Tibial artery (tissue), 4 donors: ENCODE measurements at regions not wholly inside any gene's neighbourhood (a gene's known extent, or its start where the extent isn't known, plus 50 kb on each side); places are given as distances from the start of the nearest gene placed in this dataset.

ENCODE experiments used
- DNase-seq, 2 donors: peaks; one replicate each; pipeline ENCODE4 v3.0.0-alpha.2; 2019
- H3K27ac ChIP-seq, 2 donors: fragments of 200-600 bp; sonication (generic) in 1 of 2; 1 replicate in 1 of 2; 2 replicates in 1 of 2; pipeline ENCODE4 v1.5.1; 2018 to 2019; ENCODE audit warnings: mild to moderate bottlenecking in 1 of 2
- H3K27me3 ChIP-seq, 2 donors: fragments of 200-600 bp; sonication (generic) in 1 of 2; one replicate each; pipeline versions ENCODE4 v1.5.1 to v1.6.0; 2016 to 2019
- H3K36me3 ChIP-seq, 3 donors: fragments of 200-600 bp; sonication (generic) in 2 of 3; one replicate each; pipeline ENCODE4 v1.5.1; 2016 to 2019; ENCODE audit warnings: mild to moderate bottlenecking in 2 of 3
- H3K4me1 ChIP-seq, 4 donors: fragments of 200-600 bp; sonication (generic) in 2 of 4; 1 replicate in 3 of 4; 2 replicates in 1 of 4; pipeline ENCODE4 v1.5.1; 2016 to 2019
- H3K4me3 ChIP-seq, 2 donors: fragments of 200-600 bp; sonication (generic) in 1 of 2; 1 replicate in 1 of 2; 2 replicates in 1 of 2; pipeline ENCODE4 v1.5.1; 2018 to 2019; ENCODE audit warnings: mild to moderate bottlenecking in 2 of 2
- H3K9me3 ChIP-seq, 3 donors: fragments of 200-600 bp; sonication (generic) in 1 of 3; one replicate each; pipeline ENCODE4 v1.5.1; 2016 to 2019
- intact Hi-C: fragments of 100-400 bp; cut with DNase I; formaldehyde crosslinking; loops from one replicate; pipeline ENCODE4 v1.15.0; 2023; ENCODE audit warnings: low total_unique reads
- TF ChIP-seq, protein P1 (sequence below), 2 experiments: fragments of 200-600 bp in 1 of 2; fragments of 450-650 bp in 1 of 2; IDR thresholded peaks; one replicate each; pipeline ENCODE4 v1.5.1; 2017 to 2019; ENCODE audit warnings: antibody characterized with exemption in 2 of 2, mild to moderate bottlenecking in 1 of 2, moderate library complexity in 1 of 2

DNA sequence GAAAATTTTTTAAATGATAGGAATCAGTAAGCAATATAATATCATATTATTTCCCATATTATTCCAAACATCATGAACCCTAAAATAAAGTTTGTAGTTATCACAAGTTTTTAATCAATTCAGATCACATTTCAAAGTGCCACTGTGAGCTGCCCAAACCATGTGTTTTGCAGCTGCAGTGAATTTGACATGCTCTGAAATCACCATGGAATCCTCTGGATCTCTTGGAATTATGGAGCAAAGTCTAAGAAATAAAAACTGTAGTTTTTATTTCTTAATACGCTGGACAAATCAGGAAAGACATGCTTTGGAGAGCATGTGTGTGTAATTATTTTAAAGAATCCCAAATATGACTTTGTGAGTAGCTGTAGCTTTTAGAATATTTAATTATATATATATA, 262.7 kb downstream of the ANKRD50 start:
- TF ChIP-seq, protein P1, sequence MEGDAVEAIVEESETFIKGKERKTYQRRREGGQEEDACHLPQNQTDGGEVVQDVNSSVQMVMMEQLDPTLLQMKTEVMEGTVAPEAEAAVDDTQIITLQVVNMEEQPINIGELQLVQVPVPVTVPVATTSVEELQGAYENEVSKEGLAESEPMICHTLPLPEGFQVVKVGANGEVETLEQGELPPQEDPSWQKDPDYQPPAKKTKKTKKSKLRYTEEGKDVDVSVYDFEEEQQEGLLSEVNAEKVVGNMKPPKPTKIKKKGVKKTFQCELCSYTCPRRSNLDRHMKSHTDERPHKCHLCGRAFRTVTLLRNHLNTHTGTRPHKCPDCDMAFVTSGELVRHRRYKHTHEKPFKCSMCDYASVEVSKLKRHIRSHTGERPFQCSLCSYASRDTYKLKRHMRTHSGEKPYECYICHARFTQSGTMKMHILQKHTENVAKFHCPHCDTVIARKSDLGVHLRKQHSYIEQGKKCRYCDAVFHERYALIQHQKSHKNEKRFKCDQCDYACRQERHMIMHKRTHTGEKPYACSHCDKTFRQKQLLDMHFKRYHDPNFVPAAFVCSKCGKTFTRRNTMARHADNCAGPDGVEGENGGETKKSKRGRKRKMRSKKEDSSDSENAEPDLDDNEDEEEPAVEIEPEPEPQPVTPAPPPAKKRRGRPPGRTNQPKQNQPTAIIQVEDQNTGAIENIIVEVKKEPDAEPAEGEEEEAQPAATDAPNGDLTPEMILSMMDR (IDR thresholded peaks at IDR 0.05): no peak
- peaks cover 0 to 5% (median 0%) of the 10 kb centered on the region in 3 donors for H3K9me3 ChIP-seq
- no peak for DNase-seq
- intact Hi-C loops: no loop called here
- H3K27ac ChIP-seq: no peak overlapping the region
- H3K36me3 ChIP-seq: no peaks in the 10 kb centered on the region
- H3K4me1 ChIP-seq: no peaks in the 10 kb centered on the region
- no peaks in the 10 kb centered on the region for H3K27me3 ChIP-seq
- H3K4me3 ChIP-seq: no peak overlapping the region

DNA sequence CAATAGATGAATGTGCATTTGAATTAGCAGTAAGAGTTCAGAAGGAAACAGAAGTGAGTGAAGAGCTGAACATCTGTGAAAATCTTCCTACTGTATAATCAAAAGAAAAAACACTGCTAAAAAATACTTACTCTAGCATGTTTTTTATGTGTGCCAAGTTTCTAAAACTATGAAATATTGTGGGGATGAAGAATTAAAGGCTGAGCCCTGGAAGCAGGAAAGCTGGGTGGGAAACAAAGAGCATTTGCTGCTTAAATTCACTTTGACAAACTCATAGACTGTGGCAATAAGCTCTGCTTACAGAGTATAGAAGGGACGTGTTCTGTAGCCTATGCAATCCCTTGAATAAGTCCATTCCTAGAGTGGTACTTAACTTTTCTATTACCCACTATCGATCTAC, 261.7 kb downstream of the ANKRD50 start:
- Histone ChIP-seq H3K27me3 (no peaks in the 10 kb centered on the region), H3K9me3 (no peaks in the 10 kb centered on the region), H3K36me3 (no peaks in the 10 kb centered on the region), H3K4me1 (no peaks in the 10 kb centered on the region), H3K27ac (no peak overlapping the region), H3K4me3 (no peak overlapping the region)
- no peak for DNase-seq
- intact Hi-C loops: no loop called here
- TF ChIP-seq, protein P1 (IDR thresholded peaks at IDR 0.05): no peak

DNA sequence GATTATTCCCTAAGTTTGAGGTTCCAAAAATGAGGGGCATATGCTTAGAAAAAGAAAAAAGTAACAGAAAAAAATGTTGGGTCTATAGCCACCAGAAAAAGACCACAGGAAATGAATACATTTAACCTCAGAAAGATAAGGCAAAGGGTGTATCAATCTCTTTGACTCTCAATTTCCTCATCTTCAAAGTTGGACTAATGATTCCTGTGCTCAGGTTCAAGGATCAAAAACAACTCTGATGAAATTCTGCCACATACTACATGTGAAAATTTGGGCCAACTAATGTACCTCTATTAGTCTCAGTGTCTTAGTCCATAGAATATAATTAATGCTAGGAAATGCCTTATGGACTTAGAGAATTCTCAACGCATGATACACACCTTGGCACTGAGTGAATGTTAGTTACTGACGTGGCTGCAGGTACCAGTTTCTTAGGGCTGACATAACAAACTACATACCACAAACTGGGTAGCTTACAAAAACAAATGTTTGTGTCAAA, 257.7 kb downstream of the ANKRD50 start:
- TF ChIP-seq, protein P1 (IDR thresholded peaks at IDR 0.05): no peak

GRCh38 chr4:124455671-124456070, 256.9 kb downstream of the ANKRD50 start:
- no peak for DNase-seq
- H3K36me3 ChIP-seq: no peaks in the 10 kb centered on the region
- H3K9me3 ChIP-seq: no peaks in the 10 kb centered on the region
- H3K4me3 ChIP-seq: no peak overlapping the region
- TF ChIP-seq, protein P1 (IDR thresholded peaks at IDR 0.05): no peak
- H3K4me1 ChIP-seq: no peaks in the 10 kb centered on the region
- H3K27ac ChIP-seq: no peak overlapping the region
- intact Hi-C loops: no loop called here
- H3K27me3 ChIP-seq: no peaks in the 10 kb centered on the region

More for the DNA sequence above, 257.7 kb downstream of the ANKRD50 start:
- no peak for DNase-seq
- Histone ChIP-seq H3K27ac (no peak overlapping the region), H3K4me3 (no peak overlapping the region), H3K27me3 (no peaks in the 10 kb centered on the region), H3K9me3 (no peaks in the 10 kb centered on the region), H3K4me1 (no peaks in the 10 kb centered on the region), H3K36me3 (no peaks in the 10 kb centered on the region)
- intact Hi-C loops: no loop called here

DNA sequence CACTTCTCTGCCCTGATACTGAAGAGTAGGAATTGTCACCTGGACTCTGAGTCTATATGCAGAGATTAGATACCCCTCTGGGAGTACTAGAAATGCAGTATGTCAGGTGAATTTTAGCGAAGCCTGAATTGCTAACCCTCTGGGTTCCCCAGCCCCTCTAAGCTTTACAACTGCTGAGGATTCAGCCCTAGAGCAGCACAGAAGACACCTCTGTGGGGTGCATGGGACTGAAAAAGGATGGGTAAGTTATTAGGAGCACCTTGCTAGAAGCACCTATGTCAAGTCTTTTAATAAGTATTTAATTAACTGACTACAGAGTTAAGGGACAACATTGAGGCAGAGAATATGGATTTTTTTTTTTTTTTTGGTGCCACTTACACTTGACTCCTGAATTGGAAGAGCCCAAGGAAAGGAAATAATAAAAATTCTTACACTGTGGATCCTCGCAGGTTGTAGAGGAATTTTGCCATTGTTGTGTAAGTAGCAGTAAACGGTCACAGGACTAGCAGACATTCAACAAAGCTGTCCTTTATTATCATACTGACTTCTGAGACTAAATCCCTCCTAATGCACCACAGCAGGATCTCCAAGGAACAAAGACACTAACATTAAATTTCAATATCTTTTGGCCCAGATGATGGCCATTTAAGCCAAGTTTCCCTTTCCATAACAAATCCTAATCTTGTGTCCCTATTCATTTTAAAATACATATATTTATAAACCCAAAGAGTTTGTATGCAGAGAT, 253.2 kb downstream of the ANKRD50 start:
- Histone ChIP-seq H3K27me3 (no peaks in the 10 kb centered on the region), H3K9me3 (peaks cover 0 to 14% (median 7%) of the 10 kb centered on the region in 3 donors), H3K36me3 (no peaks in the 10 kb centered on the region), H3K4me3 (no peak overlapping the region), H3K27ac (no peak overlapping the region), H3K4me1 (no peaks in the 10 kb centered on the region)
- intact Hi-C loops: no loop called here
- DNase-seq: no peak
- TF ChIP-seq, protein P1 (IDR thresholded peaks at IDR 0.05): no peak
